Activated CD8-positive, alpha-beta T cell treated with anti-CD3 and anti-CD28 coated beads, Interleukin-2, amount 10 ng/mL, durations not matched to agents 7 days and 5 days (primary cell): ENCODE measurements at regions not wholly inside any gene's neighbourhood (a gene's known extent, or its start where the extent isn't known, plus 50 kb on each side); places are given as distances from the start of the nearest gene placed in this dataset.

ENCODE experiments used
- ATAC-seq: fragments of 150-1000 bp; cut with Tn5 transposase; one replicate; pipeline ENCODE4 v1.10.0; 2021; ENCODE audit warnings: moderate library complexity
- CTCF ChIA-PET: fragments of 350-600 bp; sonication (Branson Sonifier 250); formaldehyde crosslinking; loops from one replicate; lab custom pipeline; 2021; ENCODE audit warnings: antibody characterized with exemption; lab: Charles Lee
- POLR2A ChIA-PET: fragments of 350-600 bp; sonication (Branson Sonifier 250); formaldehyde crosslinking; loops from one replicate; lab custom pipeline; 2021; ENCODE audit warnings: antibody characterized with exemption; lab: Charles Lee
- DNase-seq: peaks from one replicate; pipeline ENCODE4 v3.0.0-alpha.2; 2020
- H3K27ac Mint-ChIP-seq: one replicate; pipeline ENCODE4 v1.8.0; 2021; ENCODE audit warnings: mild to moderate bottlenecking, mixed read lengths
- H3K27me3 Mint-ChIP-seq: one replicate; pipeline ENCODE4 v1.8.0; 2021; ENCODE audit warnings: low read depth, mixed read lengths
- H3K36me3 Mint-ChIP-seq: one replicate; pipeline ENCODE4 v1.8.0; 2021; ENCODE audit warnings: low read depth, mixed read lengths
- H3K4me1 Mint-ChIP-seq: one replicate; pipeline ENCODE4 v1.8.0; 2021; ENCODE audit warnings: low read depth, mixed read lengths
- H3K4me3 Mint-ChIP-seq: one replicate; pipeline ENCODE4 v1.8.0; 2021; ENCODE audit warnings: mild to moderate bottlenecking, mixed read lengths
- H3K9me3 Mint-ChIP-seq: one replicate; pipeline ENCODE4 v1.8.0; 2022; ENCODE audit warnings: mixed read lengths; ENCODE audit not compliant: insufficient read depth

- H3K9me3 Mint-ChIP-seq = peaks cover 11% of the 10 kb centered on the region
- H3K27me3 Mint-ChIP-seq = no peaks in the 10 kb centered on the region
- no peaks in the 10 kb centered on the region for H3K4me1 Mint-ChIP-seq
- ChIA-PET POLR2A (no interaction called here), CTCF (no interaction called here)
- no peak overlapping the region for H3K27ac Mint-ChIP-seq
- no peaks in the 10 kb centered on the region for H3K36me3 Mint-ChIP-seq
- no peak for ATAC-seq
- H3K4me3 Mint-ChIP-seq = no peak overlapping the region
- DNase-seq = no peak
These were observed 1125.5 kb downstream of the FAT4 start for GRCh38 chr4:126440297-126440696.

- CTCF ChIA-PET = no interaction called here
- H3K4me3 Mint-ChIP-seq = no peak overlapping the region
- no peak for ATAC-seq
- no peaks in the 10 kb centered on the region for H3K36me3 Mint-ChIP-seq
- H3K27ac Mint-ChIP-seq = no peak overlapping the region
- no peak for DNase-seq
- POLR2A ChIA-PET = no interaction called here
- no peaks in the 10 kb centered on the region for H3K4me1 Mint-ChIP-seq
- no peaks in the 10 kb centered on the region for H3K27me3 Mint-ChIP-seq
- peaks cover 13% of the 10 kb centered on the region for H3K9me3 Mint-ChIP-seq
These were observed 1126.6 kb downstream of the FAT4 start for GRCh38 chr4:126441173-126442035.

- no peak for ATAC-seq
- DNase-seq = no peak
- POLR2A ChIA-PET = no interaction called here
- CTCF ChIA-PET = no interaction called here
- no peaks in the 10 kb centered on the region for H3K4me1 Mint-ChIP-seq
- H3K36me3 Mint-ChIP-seq = no peaks in the 10 kb centered on the region
- H3K9me3 Mint-ChIP-seq = peaks cover 18% of the 10 kb centered on the region
- no peaks in the 10 kb centered on the region for H3K27me3 Mint-ChIP-seq
- no peak overlapping the region for H3K27ac Mint-ChIP-seq
- H3K4me3 Mint-ChIP-seq = no peak overlapping the region
These were observed 1130.8 kb downstream of the FAT4 start for GRCh38 chr4:126445596-126445995.

GRCh38 chr4:126446917-126447316, 1132.2 kb downstream of the FAT4 start:
- Mint-ChIP-seq H3K4me3 (no peak overlapping the region), H3K9me3 (peaks cover 17% of the 10 kb centered on the region), H3K27ac (no peak overlapping the region), H3K4me1 (no peaks in the 10 kb centered on the region), H3K36me3 (no peaks in the 10 kb centered on the region), H3K27me3 (no peaks in the 10 kb centered on the region)
- ATAC-seq = no peak
- POLR2A ChIA-PET = no interaction called here
- no peak for DNase-seq
- CTCF ChIA-PET = no interaction called here

- H3K9me3 Mint-ChIP-seq = peaks cover 14% of the 10 kb centered on the region
- no peaks in the 10 kb centered on the region for H3K4me1 Mint-ChIP-seq
- ATAC-seq (no peak), DNase-seq (no peak)
- no peak overlapping the region for H3K4me3 Mint-ChIP-seq
- ChIA-PET POLR2A (no interaction called here), CTCF (no interaction called here)
- H3K27me3 Mint-ChIP-seq = no peaks in the 10 kb centered on the region
- no peaks in the 10 kb centered on the region for H3K36me3 Mint-ChIP-seq
- H3K27ac Mint-ChIP-seq = no peak overlapping the region
These were observed 1133.5 kb downstream of the FAT4 start for GRCh38 chr4:126448086-126448845.

- POLR2A ChIA-PET = no interaction called here
- no peaks in the 10 kb centered on the region for H3K4me1 Mint-ChIP-seq
- H3K4me3 Mint-ChIP-seq = no peak overlapping the region
- DNase-seq = no peak
- no peak for ATAC-seq
- CTCF ChIA-PET = no interaction called here
- no peaks in the 10 kb centered on the region for H3K36me3 Mint-ChIP-seq
- no peaks in the 10 kb centered on the region for H3K27me3 Mint-ChIP-seq
- no peak overlapping the region for H3K27ac Mint-ChIP-seq
- H3K9me3 Mint-ChIP-seq = peaks cover 11% of the 10 kb centered on the region
These were observed 1136.6 kb downstream of the FAT4 start for GRCh38 chr4:126451237-126451873.

- H3K27ac Mint-ChIP-seq = no peak overlapping the region
- H3K9me3 Mint-ChIP-seq = peaks cover 4% of the 10 kb centered on the region
- ChIA-PET CTCF (no interaction called here), POLR2A (no interaction called here)
- no peak overlapping the region for H3K4me3 Mint-ChIP-seq
- H3K27me3 Mint-ChIP-seq = no peaks in the 10 kb centered on the region
- no peak for DNase-seq
- H3K36me3 Mint-ChIP-seq = no peaks in the 10 kb centered on the region
- no peaks in the 10 kb centered on the region for H3K4me1 Mint-ChIP-seq
- no peak for ATAC-seq
These were observed 1141.1 kb downstream of the FAT4 start for GRCh38 chr4:126455865-126456264.

GRCh38 chr4:126458993-126459392, 1144.2 kb downstream of the FAT4 start:
- CTCF ChIA-PET = no interaction called here
- no peak for ATAC-seq
- Mint-ChIP-seq H3K4me3 (no peak overlapping the region), H3K27me3 (no peaks in the 10 kb centered on the region), H3K27ac (no peak overlapping the region), H3K36me3 (no peaks in the 10 kb centered on the region), H3K4me1 (no peaks in the 10 kb centered on the region), H3K9me3 (peaks cover 4% of the 10 kb centered on the region)
- POLR2A ChIA-PET = no interaction called here
- no peak for DNase-seq

- Mint-ChIP-seq H3K4me1 (no peaks in the 10 kb centered on the region), H3K36me3 (no peaks in the 10 kb centered on the region), H3K4me3 (no peak overlapping the region), H3K27ac (no peak overlapping the region), H3K27me3 (no peaks in the 10 kb centered on the region), H3K9me3 (peaks cover 3% of the 10 kb centered on the region)
- ChIA-PET CTCF (no interaction called here), POLR2A (no interaction called here)
- no peak for DNase-seq
- ATAC-seq = no peak
These were observed 1150.6 kb downstream of the FAT4 start for GRCh38 chr4:126465341-126465740.

- DNase-seq = no peak
- Mint-ChIP-seq H3K4me1 (no peaks in the 10 kb centered on the region), H3K36me3 (no peaks in the 10 kb centered on the region), H3K27me3 (no peaks in the 10 kb centered on the region), H3K4me3 (no peak overlapping the region), H3K27ac (no peak overlapping the region), H3K9me3 (peaks cover 3% of the 10 kb centered on the region)
- CTCF ChIA-PET = no interaction called here
- POLR2A ChIA-PET = no interaction called here
- ATAC-seq = no peak
These were observed 1152.1 kb downstream of the FAT4 start for GRCh38 chr4:126466848-126467247.

GRCh38 chr4:126468144-126468543, 1153.4 kb downstream of the FAT4 start:
- Mint-ChIP-seq H3K27ac (no peak overlapping the region), H3K4me1 (no peaks in the 10 kb centered on the region), H3K27me3 (no peaks in the 10 kb centered on the region), H3K9me3 (peaks cover 3% of the 10 kb centered on the region), H3K36me3 (no peaks in the 10 kb centered on the region), H3K4me3 (no peak overlapping the region)
- ATAC-seq (no peak), DNase-seq (no peak)
- ChIA-PET CTCF (no interaction called here), POLR2A (no interaction called here)

- ChIA-PET CTCF (no interaction called here), POLR2A (no interaction called here)
- ATAC-seq (no peak), DNase-seq (no peak)
- Mint-ChIP-seq H3K9me3 (peaks cover 3% of the 10 kb centered on the region), H3K27me3 (no peaks in the 10 kb centered on the region), H3K4me3 (no peak overlapping the region), H3K27ac (no peak overlapping the region), H3K36me3 (no peaks in the 10 kb centered on the region), H3K4me1 (no peaks in the 10 kb centered on the region)
These were observed 1156.1 kb downstream of the FAT4 start for GRCh38 chr4:126470862-126471261.
